Neural progenitor cell (in vitro differentiated cells): ENCODE measurements at regions not wholly inside any gene's neighbourhood (a gene's known extent, or its start where the extent isn't known, plus 50 kb on each side); places are given as distances from the start of the nearest gene placed in this dataset.

Experiments
- DNase-seq: peaks from one replicate; pipeline ENCODE4 v3.0.0-alpha.2; 2016; ENCODE audit warnings: low spot score
- H2AFZ ChIP-seq: fragments of 200-600 bp; sonication (generic); replicated peaks from 2 replicates; pipeline ENCODE4 v1.6.1; 2016; ENCODE audit warnings: antibody characterized with exemption
- H3F3A ChIP-seq: fragments of 200-600 bp; sonication (generic); 2 replicates; pipeline ENCODE4 v1.6.1; 2016; ENCODE audit warnings: antibody characterized with exemption, low read depth
- H3K27ac ChIP-seq: fragments of 200-600 bp; sonication (generic); 2 replicates; pipeline ENCODE4 v1.5.1; 2016; ENCODE audit warnings: mild to moderate bottlenecking
- H3K27me3 ChIP-seq: fragments of 200-600 bp; sonication (generic); 2 replicates; pipeline ENCODE4 v1.6.1; 2016; ENCODE audit warnings: mild to moderate bottlenecking, moderate library complexity
- H3K36me3 ChIP-seq: fragments of 200-600 bp; sonication (generic); 2 replicates; pipeline ENCODE4 v1.5.1; 2016
- H3K4me1 ChIP-seq: fragments of 200-600 bp; sonication (generic); 2 replicates; pipeline ENCODE4 v1.6.1; 2016; ENCODE audit warnings: mixed run types
- H3K4me2 ChIP-seq: fragments of 200-600 bp; sonication (generic); 2 replicates; pipeline ENCODE4 v1.6.1; 2016
- H3K4me3 ChIP-seq: fragments of 200-600 bp; sonication (generic); 2 replicates; pipeline ENCODE4 v1.5.1; 2016
- H3K79me2 ChIP-seq: fragments of 200-600 bp; sonication (generic); 2 replicates; pipeline ENCODE4 v1.6.1; 2016; ENCODE audit warnings: low read depth
- H3K9ac ChIP-seq: fragments of 200-600 bp; sonication (generic); 2 replicates; pipeline ENCODE4 v1.6.1; 2016
- H3K9me3 ChIP-seq: fragments of 200-600 bp; sonication (generic); 2 replicates; pipeline ENCODE4 v1.5.1; 2016; ENCODE audit warnings: low read depth
- H4K20me1 ChIP-seq: fragments of 200-600 bp; sonication (generic); 2 replicates; pipeline ENCODE4 v1.6.1; 2016; ENCODE audit warnings: low read depth
- H3K27ac Mint-ChIP-seq: 3 replicates; pipeline ENCODE4 v1.8.0; 2021; ENCODE audit warnings: mixed read lengths
- H3K27me3 Mint-ChIP-seq: 2 replicates; pipeline ENCODE4 v1.8.0; 2022; ENCODE audit warnings: low read depth, mild to moderate bottlenecking, inconsistent platforms, moderate library complexity, mixed read lengths; ENCODE audit not compliant: insufficient read depth
- H3K36me3 Mint-ChIP-seq: 3 replicates; pipeline ENCODE4 v1.8.0; 2021; ENCODE audit warnings: mixed read lengths
- H3K4me1 Mint-ChIP-seq: 3 replicates; pipeline ENCODE4 v1.8.0; 2021; ENCODE audit warnings: mixed read lengths
- H3K4me3 Mint-ChIP-seq: 3 replicates; pipeline ENCODE4 v1.8.0; 2021; ENCODE audit warnings: mild to moderate bottlenecking, moderate library complexity, mixed read lengths
- H3K9me3 Mint-ChIP-seq: 3 replicates; pipeline ENCODE4 v1.8.0; 2020; ENCODE audit warnings: mixed read lengths
- CTCF ChIP-seq: fragments of 200-600 bp; sonication (generic); IDR thresholded peaks from 2 replicates; pipeline ENCODE4 v1.5.1; 2017; ENCODE audit warnings: antibody characterized with exemption, mild to moderate bottlenecking
- EZH2 ChIP-seq: fragments of 200-600 bp; sonication (generic); IDR thresholded peaks from 2 replicates; pipeline ENCODE4 v1.6.1; 2017; ENCODE audit warnings: antibody characterized with exemption, mild to moderate bottlenecking, moderate library complexity
- EZH2phosphoT487 ChIP-seq: fragments of 200-600 bp; sonication (generic); IDR thresholded peaks from 2 replicates; pipeline ENCODE4 v1.6.1; 2017; ENCODE audit warnings: antibody characterized with exemption

GRCh38 chr12:47361389-47362021, 281.7 kb upstream of the AMIGO2 start:
- Histone ChIP-seq H4K20me1 (no peaks in the 10 kb centered on the region), H3K9me3 (no peaks in the 10 kb centered on the region), H3K79me2 (no peaks in the 10 kb centered on the region), H3K4me3 (no peak overlapping the region), H3K4me1 (no peaks in the 10 kb centered on the region), H2AFZ (no peak overlapping the region), H3K9ac (no peak overlapping the region), H3K36me3 (no peaks in the 10 kb centered on the region), H3K27me3 (no peaks in the 10 kb centered on the region), H3K4me2 (no peak overlapping the region), H3F3A (no peaks in the 10 kb centered on the region), H3K27ac (no peak overlapping the region)
- Mint-ChIP-seq H3K27me3 (peaks cover 3% of the 10 kb centered on the region), H3K4me1 (peaks cover 6% of the 10 kb centered on the region), H3K4me3 (no peak overlapping the region), H3K27ac (no peak overlapping the region), H3K36me3 (no peaks in the 10 kb centered on the region), H3K9me3 (peaks cover 2% of the 10 kb centered on the region)
- DNase-seq, result no peak
- TF ChIP-seq CTCF, result no peak
- TF ChIP-seq EZH2phosphoT487, result no peak
- TF ChIP-seq EZH2, result no peak

- Mint-ChIP-seq H3K27me3 (peaks cover 3% of the 10 kb centered on the region), H3K4me3 (no peak overlapping the region), H3K4me1 (peaks cover 11% of the 10 kb centered on the region), H3K9me3 (peaks cover 2% of the 10 kb centered on the region), H3K36me3 (no peaks in the 10 kb centered on the region), H3K27ac (no peak overlapping the region)
- Histone ChIP-seq H3F3A (no peaks in the 10 kb centered on the region), H3K27me3 (no peaks in the 10 kb centered on the region), H3K4me2 (no peak overlapping the region), H3K9ac (no peak overlapping the region), H3K79me2 (no peaks in the 10 kb centered on the region), H2AFZ (no peak overlapping the region), H3K4me1 (no peaks in the 10 kb centered on the region), H3K27ac (no peak overlapping the region), H3K4me3 (no peak overlapping the region), H3K9me3 (no peaks in the 10 kb centered on the region), H4K20me1 (no peaks in the 10 kb centered on the region), H3K36me3 (no peaks in the 10 kb centered on the region)
- TF ChIP-seq EZH2phosphoT487 (no peak), CTCF (no peak), EZH2 (no peak)
- no peak for DNase-seq
Observed at GRCh38 chr12:47360771-47361388, 281.1 kb upstream of the AMIGO2 start.

- no peaks in the 10 kb centered on the region for H3K9me3 ChIP-seq
- H3K4me3 ChIP-seq, result no peak overlapping the region
- no peaks in the 10 kb centered on the region for H4K20me1 ChIP-seq
- H3K36me3 Mint-ChIP-seq, result no peaks in the 10 kb centered on the region
- no peak overlapping the region for H3K27ac ChIP-seq
- no peaks in the 10 kb centered on the region for H3F3A ChIP-seq
- no peak for DNase-seq
- peaks cover 5% of the 10 kb centered on the region for H3K9me3 Mint-ChIP-seq
- H3K27ac Mint-ChIP-seq, result no peak overlapping the region
- H3K27me3 ChIP-seq, result no peaks in the 10 kb centered on the region
- peaks cover 3% of the 10 kb centered on the region for H3K27me3 Mint-ChIP-seq
- no peak overlapping the region for H3K4me2 ChIP-seq
- H3K9ac ChIP-seq, result no peak overlapping the region
- H3K4me1 Mint-ChIP-seq, result peaks cover 11% of the 10 kb centered on the region
- no peaks in the 10 kb centered on the region for H3K79me2 ChIP-seq
- H3K36me3 ChIP-seq, result no peaks in the 10 kb centered on the region
- no peak overlapping the region for H2AFZ ChIP-seq
- no peaks in the 10 kb centered on the region for H3K4me1 ChIP-seq
- no peak overlapping the region for H3K4me3 Mint-ChIP-seq
- TF ChIP-seq CTCF (no peak), EZH2 (no peak), EZH2phosphoT487 (no peak)
Observed at GRCh38 chr12:47360093-47360480, 280.3 kb upstream of the AMIGO2 start.
